SK-N-SH (cell line): ENCODE measurements at regions not wholly inside any gene's neighbourhood (a gene's known extent, or its start where the extent isn't known, plus 50 kb on each side); places are given as distances from the start of the nearest gene placed in this dataset.
"Not testable (repeated sequence)": the region's sequence is repeated elsewhere in the genome, so short reads cannot be mapped to it uniquely, and the experiment has no call there.

Experiments
- CTCF ChIA-PET: fragments of 300-600, 350-600 bp; formaldehyde crosslinking; extraction: SDS; loops from one replicate; lab custom pipeline; 2021; lab: Yijun Ruan, JAX
- POLR2A ChIA-PET: fragments of 350-600 bp; sonication (Branson Sonifier 250); formaldehyde crosslinking; extraction: SDS; loops from one replicate; lab custom pipeline; 2020; ENCODE audit warnings: antibody characterized with exemption, inconsistent platforms; lab: Yijun Ruan, JAX
- DNase-seq: peaks from one replicate; pipeline ENCODE4 v3.0.0; 2012
- H2AFZ ChIP-seq: fragments of 200-600 bp; sonication (generic); 2 replicates; pipeline ENCODE4 v1.8.1; 2016; ENCODE audit warnings: antibody characterized with exemption, mild to moderate bottlenecking, low read depth
- H3F3A ChIP-seq: fragments of 200-600 bp; sonication (generic); replicated peaks from 2 replicates; pipeline ENCODE3; 2016; ENCODE audit warnings: antibody characterized with exemption, mild to moderate bottlenecking; ENCODE audit not compliant: insufficient read depth
- H3K27ac ChIP-seq, 2 experiments: fragments of 200-500 bp in 1 of 2; fragments of 200-600 bp in 1 of 2; sonication (Bioruptor generic) in 1 of 2; sonication (generic), shearing (Covaris generic) in 1 of 2; 2 replicates each; pipeline versions ENCODE4 v1.5.1 to v1.6.1; 2014 to 2016; ENCODE audit warnings: low read depth in 2 of 2, inconsistent platforms in 1 of 2, low read length in 1 of 2, mild to moderate bottlenecking in 1 of 2, mixed read lengths in 1 of 2
- H3K27me3 ChIP-seq: fragments of 200-600 bp; sonication (generic), shearing (Covaris generic); 2 replicates; pipeline ENCODE4 v1.6.1; 2016; ENCODE audit warnings: mixed run types; ENCODE audit not compliant: insufficient read depth
- H3K36me3 ChIP-seq, 2 experiments: fragments of 200-500 bp in 1 of 2; fragments of 200-600 bp in 1 of 2; sonication (Bioruptor generic) in 1 of 2; sonication (generic) in 1 of 2; replicated peaks in 1 of 2; 2 replicates each; pipeline versions ENCODE3 to v1.5.1; 2014 to 2016; ENCODE audit warnings: low read length in 1 of 2, mild to moderate bottlenecking in 1 of 2; ENCODE audit not compliant: insufficient read depth in 2 of 2, control insufficient read depth in 1 of 2
- H3K4me1 ChIP-seq, 2 experiments: fragments of 200-500 bp in 1 of 2; fragments of 200-600 bp in 1 of 2; sonication (Bioruptor generic) in 1 of 2; sonication (generic), shearing (Covaris generic) in 1 of 2; 2 replicates each; pipeline versions ENCODE4 v1.5.1 to v1.6.1; 2014 to 2016; ENCODE audit warnings: low read depth in 1 of 2, low read length in 1 of 2, mixed run types in 1 of 2; ENCODE audit not compliant: insufficient read depth in 2 of 2, control insufficient read depth in 1 of 2
- H3K4me2 ChIP-seq: fragments of 200-600 bp; sonication (generic), shearing (Covaris generic); 2 replicates; pipeline ENCODE4 v1.6.1; 2017; ENCODE audit warnings: mixed run types
- H3K4me3 ChIP-seq, 2 experiments: fragments of 200-500 bp in 1 of 2; fragments of 200-600 bp in 1 of 2; sonication (Bioruptor generic) in 1 of 2; sonication (generic), shearing (Covaris generic) in 1 of 2; 2 replicates each; pipeline versions ENCODE4 v1.5.1 to v1.8.1; 2014 to 2016; ENCODE audit warnings: low read depth in 2 of 2, inconsistent platforms in 1 of 2, low read length in 1 of 2, mild to moderate bottlenecking in 1 of 2, mixed read lengths in 1 of 2, moderate library complexity in 1 of 2
- H3K79me2 ChIP-seq: fragments of 200-600 bp; sonication (generic); 2 replicates; pipeline ENCODE4 v1.8.1; 2017; ENCODE audit warnings: mild to moderate bottlenecking; ENCODE audit not compliant: insufficient read depth
- H3K9ac ChIP-seq: fragments of 200-600 bp; sonication (generic); 2 replicates; pipeline ENCODE4 v1.6.1; 2017; ENCODE audit warnings: mixed run types
- H3K9me2 ChIP-seq: fragments of 200-600 bp; sonication (generic); 2 replicates; pipeline ENCODE4 v1.6.1; 2017; ENCODE audit warnings: mixed run types
- H3K9me3 ChIP-seq: fragments of 200-600 bp; sonication (generic); 2 replicates; pipeline ENCODE4 v1.6.1; 2017; ENCODE audit warnings: mixed run types, mild to moderate bottlenecking, moderate library complexity
- H4K20me1 ChIP-seq: fragments of 200-600 bp; sonication (generic); 2 replicates; pipeline ENCODE4 v1.6.1; 2017; ENCODE audit warnings: mild to moderate bottlenecking, mixed run types; ENCODE audit not compliant: insufficient read depth
- CHD2 ChIP-seq: fragments of 150-350 bp; IDR thresholded peaks from 2 replicates; pipeline ENCODE4 v1.6.1; 2018; ENCODE audit warnings: low read length; ENCODE audit not compliant: partially characterized antibody
- EZH2phosphoT487 ChIP-seq: fragments of 200-600 bp; sonication (generic); IDR thresholded peaks from 2 replicates; pipeline ENCODE4 v1.6.1; 2017; ENCODE audit warnings: low read depth, mixed run types, mild to moderate bottlenecking, antibody characterized with exemption, moderate library complexity, borderline replicate concordance
- FOXJ3 ChIP-seq: sonication (generic); formaldehyde crosslinking; IDR thresholded peaks from 2 replicates; pipeline ENCODE4 v1.5.1; 2020; ENCODE audit warnings: mild to moderate bottlenecking, missing genetic modification reagents
- GATA2 ChIP-seq: sonication (generic); formaldehyde crosslinking; IDR thresholded peaks from 2 replicates; pipeline ENCODE4 v1.5.0; 2020; ENCODE audit warnings: mild to moderate bottlenecking, missing genetic modification reagents
- JUND ChIP-seq: IDR thresholded peaks from 2 replicates; pipeline ENCODE4 v1.4.0; 2012
- MEF2A ChIP-seq: IDR thresholded peaks from 2 replicates; pipeline ENCODE4 v1.4.0; 2012; ENCODE audit warnings: low read depth, borderline replicate concordance
- NFIC ChIP-seq: IDR thresholded peaks from 2 replicates; pipeline ENCODE4 v1.4.0; 2012; ENCODE audit warnings: borderline replicate concordance
- POLR2AphosphoS5 ChIP-seq: IDR thresholded peaks from 2 replicates; pipeline ENCODE4 v1.6.1; 2012; ENCODE audit warnings: low read depth, low read length
- RAD21 ChIP-seq: IDR thresholded peaks from 2 replicates; pipeline ENCODE4 v1.6.1; 2012; ENCODE audit warnings: mild to moderate bottlenecking, low read length
- RXRA ChIP-seq: IDR thresholded peaks from 2 replicates; pipeline ENCODE4 v1.4.0; 2012; ENCODE audit warnings: low read depth, mild to moderate bottlenecking, borderline replicate concordance
- SIN3A ChIP-seq: IDR thresholded peaks from 2 replicates; pipeline ENCODE4 v1.6.1; 2012; ENCODE audit warnings: low read depth, mild to moderate bottlenecking, low read length, moderate library complexity, borderline replicate concordance
- SMC3 ChIP-seq: IDR thresholded peaks from 2 replicates; pipeline ENCODE4 v1.6.1; 2012; ENCODE audit warnings: low read depth, low read length, improper control_type of control experiment
- TAF1 ChIP-seq: IDR thresholded peaks from 2 replicates; pipeline ENCODE4 v1.6.1; 2012; ENCODE audit warnings: low read depth, mild to moderate bottlenecking, low read length, moderate library complexity, borderline replicate concordance
- TEAD4 ChIP-seq: IDR thresholded peaks from 2 replicates; pipeline ENCODE4 v1.4.0; 2012; ENCODE audit warnings: mild to moderate bottlenecking, borderline replicate concordance; ENCODE audit not compliant: insufficient read depth
- YY1 ChIP-seq: IDR thresholded peaks from 2 replicates; pipeline ENCODE4 v1.4.0; 2012; ENCODE audit warnings: low read depth, mild to moderate bottlenecking
- WGBS: methylation state at CpG from one replicate; pipeline ENCODE4 v1.1.6; 2017; ENCODE audit warnings: low lambda C conversion rate; 5-methylcytosine and 5-hydroxymethylcytosine counted together
- TF ChIP-seq, protein P1 (sequence below): IDR thresholded peaks from 2 replicates; pipeline ENCODE4 v1.4.0; 2012; ENCODE audit warnings: low read depth, borderline replicate concordance
- TF ChIP-seq, protein P2 (sequence below): fragments of 150-350 bp; IDR thresholded peaks from 2 replicates; pipeline ENCODE4 v1.6.1; 2016; ENCODE audit warnings: mild to moderate bottlenecking, low read depth, low read length
- TF ChIP-seq, protein P3 (sequence below): fragments of 150-350 bp; IDR thresholded peaks from 2 replicates; pipeline ENCODE4 v1.6.1; 2017; ENCODE audit warnings: antibody characterized with exemption, low read length, low read depth, borderline replicate concordance
- TF ChIP-seq, protein P4 (sequence below): IDR thresholded peaks from 2 replicates; pipeline ENCODE4 v1.6.1; 2012; ENCODE audit warnings: mild to moderate bottlenecking, low read depth, low read length, moderate library complexity

DNA sequence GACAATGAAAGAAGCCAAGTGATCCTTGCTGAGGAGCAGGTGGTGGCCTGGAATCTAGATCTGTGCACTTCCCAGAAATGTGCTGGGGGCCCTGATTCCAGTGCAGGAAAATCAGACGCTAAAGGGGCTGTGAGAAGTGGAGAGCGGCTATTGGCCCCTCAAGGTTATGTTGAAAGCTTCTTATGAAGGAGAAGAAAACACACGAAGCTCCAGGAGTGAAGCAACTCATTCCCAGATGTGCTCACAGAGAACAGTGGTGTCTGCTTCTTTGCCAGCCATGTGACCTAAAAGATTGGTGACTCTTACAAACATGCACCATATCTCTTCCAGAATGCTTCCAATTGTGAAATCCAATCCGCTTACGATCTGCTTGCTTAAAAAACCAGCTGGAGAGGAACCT is 679.3 kb upstream of the IGFBP3 start:
- 78% methylated on average over 5 of the region's 5 CpGs for WGBS

DNA sequence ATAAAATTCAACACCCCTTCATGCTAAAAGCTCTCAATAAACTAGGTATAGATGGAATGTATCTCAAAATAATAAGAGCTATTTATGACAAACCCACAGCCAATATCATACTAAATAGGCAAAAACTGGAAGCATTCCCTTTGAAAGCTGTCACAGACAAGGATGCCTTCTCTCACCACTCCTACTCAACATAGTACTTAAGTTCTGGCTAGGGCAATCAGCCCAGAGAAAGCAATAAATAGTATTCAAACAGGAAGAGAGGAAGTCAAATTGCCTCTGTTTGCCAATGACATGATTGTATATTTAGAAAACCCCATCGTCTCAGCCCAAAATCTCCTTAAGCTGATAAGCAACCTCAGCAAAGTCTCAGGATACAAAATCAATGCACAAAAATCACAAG is 673.8 kb upstream of the IGFBP3 start:
- H3K36me3 ChIP-seq, H3K4me3 ChIP-seq, H3K79me2 ChIP-seq, DNase-seq, H3K9ac ChIP-seq, H3K27ac ChIP-seq, H3K9me3 ChIP-seq, CTCF ChIA-PET, H3K4me1 ChIP-seq, POLR2A ChIA-PET, H3F3A ChIP-seq, H2AFZ ChIP-seq, H4K20me1 ChIP-seq, H3K27me3 ChIP-seq, H3K9me2 ChIP-seq, H3K4me2 ChIP-seq: not testable (repeated sequence)
- 70% methylated on average over 1 of the region's 1 CpG for WGBS

More for the DNA sequence above, 679.3 kb upstream of the IGFBP3 start:
- TF ChIP-seq TAF1: no peak
- no peak for TF ChIP-seq GATA2 (CRISPR knock-in tag)
- TF ChIP-seq, protein P1, sequence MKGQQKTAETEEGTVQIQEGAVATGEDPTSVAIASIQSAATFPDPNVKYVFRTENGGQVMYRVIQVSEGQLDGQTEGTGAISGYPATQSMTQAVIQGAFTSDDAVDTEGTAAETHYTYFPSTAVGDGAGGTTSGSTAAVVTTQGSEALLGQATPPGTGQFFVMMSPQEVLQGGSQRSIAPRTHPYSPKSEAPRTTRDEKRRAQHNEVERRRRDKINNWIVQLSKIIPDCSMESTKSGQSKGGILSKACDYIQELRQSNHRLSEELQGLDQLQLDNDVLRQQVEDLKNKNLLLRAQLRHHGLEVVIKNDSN: no peak
- TF ChIP-seq NFIC: no peak
- no peak for TF ChIP-seq MEF2A
- TF ChIP-seq, protein P2, sequence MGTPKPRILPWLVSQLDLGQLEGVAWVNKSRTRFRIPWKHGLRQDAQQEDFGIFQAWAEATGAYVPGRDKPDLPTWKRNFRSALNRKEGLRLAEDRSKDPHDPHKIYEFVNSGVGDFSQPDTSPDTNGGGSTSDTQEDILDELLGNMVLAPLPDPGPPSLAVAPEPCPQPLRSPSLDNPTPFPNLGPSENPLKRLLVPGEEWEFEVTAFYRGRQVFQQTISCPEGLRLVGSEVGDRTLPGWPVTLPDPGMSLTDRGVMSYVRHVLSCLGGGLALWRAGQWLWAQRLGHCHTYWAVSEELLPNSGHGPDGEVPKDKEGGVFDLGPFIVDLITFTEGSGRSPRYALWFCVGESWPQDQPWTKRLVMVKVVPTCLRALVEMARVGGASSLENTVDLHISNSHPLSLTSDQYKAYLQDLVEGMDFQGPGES: no peak
- no peak for TF ChIP-seq SMC3
- no peak for TF ChIP-seq CHD2
- TF ChIP-seq FOXJ3 (CRISPR knock-in tag): no peak
- no peak for TF ChIP-seq RAD21
- no peak for TF ChIP-seq RXRA
- TF ChIP-seq, protein P3, sequence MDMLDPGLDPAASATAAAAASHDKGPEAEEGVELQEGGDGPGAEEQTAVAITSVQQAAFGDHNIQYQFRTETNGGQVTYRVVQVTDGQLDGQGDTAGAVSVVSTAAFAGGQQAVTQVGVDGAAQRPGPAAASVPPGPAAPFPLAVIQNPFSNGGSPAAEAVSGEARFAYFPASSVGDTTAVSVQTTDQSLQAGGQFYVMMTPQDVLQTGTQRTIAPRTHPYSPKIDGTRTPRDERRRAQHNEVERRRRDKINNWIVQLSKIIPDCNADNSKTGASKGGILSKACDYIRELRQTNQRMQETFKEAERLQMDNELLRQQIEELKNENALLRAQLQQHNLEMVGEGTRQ: no peak
- TF ChIP-seq YY1: no peak
- no peak for TF ChIP-seq SIN3A
- no peak for TF ChIP-seq EZH2phosphoT487
- TF ChIP-seq, protein P4, sequence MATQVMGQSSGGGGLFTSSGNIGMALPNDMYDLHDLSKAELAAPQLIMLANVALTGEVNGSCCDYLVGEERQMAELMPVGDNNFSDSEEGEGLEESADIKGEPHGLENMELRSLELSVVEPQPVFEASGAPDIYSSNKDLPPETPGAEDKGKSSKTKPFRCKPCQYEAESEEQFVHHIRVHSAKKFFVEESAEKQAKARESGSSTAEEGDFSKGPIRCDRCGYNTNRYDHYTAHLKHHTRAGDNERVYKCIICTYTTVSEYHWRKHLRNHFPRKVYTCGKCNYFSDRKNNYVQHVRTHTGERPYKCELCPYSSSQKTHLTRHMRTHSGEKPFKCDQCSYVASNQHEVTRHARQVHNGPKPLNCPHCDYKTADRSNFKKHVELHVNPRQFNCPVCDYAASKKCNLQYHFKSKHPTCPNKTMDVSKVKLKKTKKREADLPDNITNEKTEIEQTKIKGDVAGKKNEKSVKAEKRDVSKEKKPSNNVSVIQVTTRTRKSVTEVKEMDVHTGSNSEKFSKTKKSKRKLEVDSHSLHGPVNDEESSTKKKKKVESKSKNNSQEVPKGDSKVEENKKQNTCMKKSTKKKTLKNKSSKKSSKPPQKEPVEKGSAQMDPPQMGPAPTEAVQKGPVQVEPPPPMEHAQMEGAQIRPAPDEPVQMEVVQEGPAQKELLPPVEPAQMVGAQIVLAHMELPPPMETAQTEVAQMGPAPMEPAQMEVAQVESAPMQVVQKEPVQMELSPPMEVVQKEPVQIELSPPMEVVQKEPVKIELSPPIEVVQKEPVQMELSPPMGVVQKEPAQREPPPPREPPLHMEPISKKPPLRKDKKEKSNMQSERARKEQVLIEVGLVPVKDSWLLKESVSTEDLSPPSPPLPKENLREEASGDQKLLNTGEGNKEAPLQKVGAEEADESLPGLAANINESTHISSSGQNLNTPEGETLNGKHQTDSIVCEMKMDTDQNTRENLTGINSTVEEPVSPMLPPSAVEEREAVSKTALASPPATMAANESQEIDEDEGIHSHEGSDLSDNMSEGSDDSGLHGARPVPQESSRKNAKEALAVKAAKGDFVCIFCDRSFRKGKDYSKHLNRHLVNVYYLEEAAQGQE: no peak
- TF ChIP-seq POLR2AphosphoS5: no peak
- TF ChIP-seq TEAD4: no peak
- no peak for TF ChIP-seq JUND
- ChIA-PET POLR2A (no interaction called here), CTCF (no interaction called here)
- no peaks in the 10 kb centered on the region for H4K20me1 ChIP-seq
- H3K4me1 ChIP-seq: peaks cover 6 to 9% of the 10 kb centered on the region in 2 experiments; a peak in 2 of 4 replicates
- H3K9me3 ChIP-seq: no peaks in the 10 kb centered on the region
- no peaks in the 10 kb centered on the region for H3K79me2 ChIP-seq
- H3K36me3 ChIP-seq: no peaks in the 10 kb centered on the region
- no peak overlapping the region for H2AFZ ChIP-seq
- no peak for DNase-seq
- no peak overlapping the region for H3K9ac ChIP-seq
- H3K9me2 ChIP-seq: no peaks in the 10 kb centered on the region
- H3K4me2 ChIP-seq: no peak overlapping the region
- H3F3A ChIP-seq: no peaks in the 10 kb centered on the region
- H3K27ac ChIP-seq: no peak overlapping the region
- no peaks in the 10 kb centered on the region for H3K27me3 ChIP-seq
- no peak overlapping the region for H3K4me3 ChIP-seq
